Muscle of leg (tissue), 3 donors: ENCODE measurements at regions not wholly inside any gene's neighbourhood (a gene's known extent, or its start where the extent isn't known, plus 50 kb on each side); places are given as distances from the start of the nearest gene placed in this dataset.

Source experiments
- DNase-seq: peaks from one replicate; pipeline ENCODE4 v3.0.0; 2013
- H3K27ac ChIP-seq: one replicate; pipeline ENCODE4 v1.5.1; 2013; ENCODE audit warnings: mild to moderate bottlenecking, low read length, control low read depth
- H3K27me3 ChIP-seq: one replicate; pipeline ENCODE4 v1.6.1; 2013; ENCODE audit warnings: low read length; ENCODE audit not compliant: control insufficient read depth, insufficient read depth
- H3K36me3 ChIP-seq: one replicate; pipeline ENCODE4 v1.6.1; 2013; ENCODE audit warnings: low read length; ENCODE audit not compliant: control insufficient read depth, insufficient read depth
- H3K4me1 ChIP-seq: one replicate; pipeline ENCODE4 v1.6.1; 2013; ENCODE audit warnings: low read length; ENCODE audit not compliant: control insufficient read depth, insufficient read depth
- H3K4me3 ChIP-seq: one replicate; pipeline ENCODE4 v1.5.1; 2013; ENCODE audit warnings: low read length, control low read depth
- H3K9me3 ChIP-seq: replicated peaks from 2 replicates; pipeline ENCODE4 v1.6.1; 2013; ENCODE audit warnings: low read depth, low read length; ENCODE audit not compliant: control insufficient read depth
- WGBS: methylation state at CpG from one replicate; pipeline ENCODE4 v1.1.5; 2013; ENCODE audit warnings: missing lambda C conversion rate; ENCODE audit not compliant: insufficient coverage; 5-methylcytosine and 5-hydroxymethylcytosine counted together

- H3K4me3 ChIP-seq = no peak overlapping the region
These were observed 54.2 kb upstream of the BCL9 start for GRCh38 chr1:147486876-147487656.

DNA sequence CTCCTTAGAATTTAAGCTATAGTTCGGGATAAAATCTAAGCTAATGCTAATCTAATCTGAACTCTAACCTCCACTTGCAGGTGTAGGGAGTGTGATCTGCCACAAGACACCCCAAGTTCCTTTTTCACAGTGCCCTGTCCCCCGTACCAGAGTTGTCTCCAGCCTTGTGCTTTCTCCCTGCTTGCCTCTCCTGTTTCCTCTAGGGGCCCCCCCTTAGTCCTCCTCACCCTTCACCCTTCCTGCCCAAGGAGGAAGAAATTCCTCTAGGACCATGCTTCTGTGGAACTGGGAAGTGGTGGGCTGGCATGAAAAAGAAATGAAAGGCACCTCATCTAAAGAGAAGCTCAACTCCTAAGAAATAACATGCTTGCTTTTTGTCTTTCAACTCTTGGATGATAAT lies 50.2 kb upstream of the BCL9 start:
- no peak overlapping the region for H3K27ac ChIP-seq
- H3K9me3 ChIP-seq = no peaks in the 10 kb centered on the region
- H3K4me3 ChIP-seq = no peak overlapping the region
- H3K36me3 ChIP-seq = no peaks in the 10 kb centered on the region
- H3K27me3 ChIP-seq = no peaks in the 10 kb centered on the region
- no peak for DNase-seq
- H3K4me1 ChIP-seq = peaks cover 4% of the 10 kb centered on the region
- no CpG with 5 or more reads among the region's 2 CpGs for WGBS

More at GRCh38 chr1:147486876-147487656, 54.2 kb upstream of the BCL9 start:
- DNase-seq = no peak
- no peak overlapping the region for H3K27ac ChIP-seq
- H3K36me3 ChIP-seq = no peaks in the 10 kb centered on the region
- H3K9me3 ChIP-seq = no peaks in the 10 kb centered on the region
- no peaks in the 10 kb centered on the region for H3K4me1 ChIP-seq
- 72% methylated on average over 9 of the region's 9 CpGs for WGBS
- H3K27me3 ChIP-seq = no peaks in the 10 kb centered on the region
